HG03280 (cell line): ENCODE measurements at regions not wholly inside any gene's neighbourhood (a gene's known extent, or its start where the extent isn't known, plus 50 kb on each side); places are given as distances from the start of the nearest gene placed in this dataset.

Source experiments
- ATAC-seq: cut with Tn5 transposase; IDR thresholded peaks from one replicate; pipeline ENCODE4 v1.9.1; 2021; ENCODE audit warnings: mild to moderate bottlenecking, moderate library complexity; ENCODE audit not compliant: unreplicated experiment

- no peak for ATAC-seq
Measured at GRCh38 chr5:125341436-125341835, 595.0 kb upstream of the ZNF608 start.

- ATAC-seq, result no peak
Measured at GRCh38 chr5:125343015-125343414, 596.6 kb upstream of the ZNF608 start.

- no peak for ATAC-seq
Measured at GRCh38 chr5:125346316-125346715, 599.9 kb upstream of the ZNF608 start.

GRCh38 chr5:125348221-125348692, 601.8 kb upstream of the ZNF608 start:
- ATAC-seq, result no peak

- ATAC-seq, result no peak
Measured at GRCh38 chr5:125348936-125349831, 602.7 kb upstream of the ZNF608 start.

GRCh38 chr5:125357660-125358059, 611.2 kb upstream of the ZNF608 start:
- no peak for ATAC-seq

- ATAC-seq, result no peak
Measured at GRCh38 chr5:125365747-125366146, 619.3 kb upstream of the ZNF608 start.

- no peak for ATAC-seq
Measured at GRCh38 chr5:125367702-125368101, 621.3 kb upstream of the ZNF608 start.

- no peak for ATAC-seq
Measured at GRCh38 chr5:125370461-125371205, 624.2 kb upstream of the ZNF608 start.

GRCh38 chr5:125372694-125373631, 626.5 kb upstream of the ZNF608 start:
- no peak for ATAC-seq

- no peak for ATAC-seq
Measured at GRCh38 chr5:125375143-125375542, 628.7 kb upstream of the ZNF608 start.

- no peak for ATAC-seq
Measured at GRCh38 chr5:125376059-125376641, 629.7 kb upstream of the ZNF608 start.

- ATAC-seq, result no peak
Measured at GRCh38 chr5:125377141-125377540, 630.7 kb upstream of the ZNF608 start.

GRCh38 chr5:125381290-125381689, 634.9 kb upstream of the ZNF608 start:
- no peak for ATAC-seq

- no peak for ATAC-seq
Measured at GRCh38 chr5:125384071-125384470, 637.6 kb upstream of the ZNF608 start.

GRCh38 chr5:125390326-125390725, 643.9 kb upstream of the ZNF608 start:
- ATAC-seq, result no peak

- no peak for ATAC-seq
Measured at GRCh38 chr5:125393221-125393815, 646.9 kb upstream of the ZNF608 start.

GRCh38 chr5:125394661-125395280, 648.3 kb upstream of the ZNF608 start:
- no peak for ATAC-seq

- no peak for ATAC-seq
Measured at GRCh38 chr5:125396462-125396861, 650.0 kb upstream of the ZNF608 start.

GRCh38 chr5:125398466-125398865, 652.0 kb upstream of the ZNF608 start:
- no peak for ATAC-seq
